ENCODE measurements at regions not wholly inside any gene's neighbourhood (a gene's known extent, or its start where the extent isn't known, plus 50 kb on each side); places are given as distances from the start of the nearest gene placed in this dataset.

DNA sequence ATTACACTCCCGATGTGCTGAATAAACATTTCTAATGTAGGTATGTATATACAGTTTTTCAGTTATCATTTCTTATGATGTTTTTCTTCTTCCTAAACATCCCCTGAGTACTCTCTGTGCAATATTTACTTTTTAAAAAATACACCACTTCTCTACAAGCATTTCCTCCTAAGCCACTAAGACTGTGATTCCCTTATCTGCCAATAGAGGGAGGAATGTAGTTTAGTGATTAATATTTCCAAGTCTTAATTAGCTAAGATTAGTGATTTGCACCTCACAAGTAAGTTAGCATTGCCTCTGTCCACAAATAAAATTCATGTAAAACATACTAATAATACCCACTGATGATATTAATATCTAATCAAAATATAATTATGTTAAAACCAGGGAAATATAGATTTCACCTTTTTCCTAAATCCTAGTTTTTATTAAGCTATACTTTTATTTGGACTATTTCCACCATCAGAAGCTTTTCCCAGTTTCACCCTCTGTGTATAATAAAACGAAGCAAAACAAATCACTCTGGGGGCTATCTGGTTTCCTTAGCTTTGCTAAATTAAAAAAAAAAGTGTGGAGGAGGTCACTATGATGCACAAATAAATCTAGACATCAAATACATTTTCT, 909.1 kb downstream of the FAT4 start:
- DNase-seq (ENCODE audit: low read depth), result peak; percentile 3

- DNase-seq (ENCODE audit: low read depth), result no peak
These were observed 912.7 kb downstream of the FAT4 start for GRCh38 chr4:126227428-126227827.

DNA sequence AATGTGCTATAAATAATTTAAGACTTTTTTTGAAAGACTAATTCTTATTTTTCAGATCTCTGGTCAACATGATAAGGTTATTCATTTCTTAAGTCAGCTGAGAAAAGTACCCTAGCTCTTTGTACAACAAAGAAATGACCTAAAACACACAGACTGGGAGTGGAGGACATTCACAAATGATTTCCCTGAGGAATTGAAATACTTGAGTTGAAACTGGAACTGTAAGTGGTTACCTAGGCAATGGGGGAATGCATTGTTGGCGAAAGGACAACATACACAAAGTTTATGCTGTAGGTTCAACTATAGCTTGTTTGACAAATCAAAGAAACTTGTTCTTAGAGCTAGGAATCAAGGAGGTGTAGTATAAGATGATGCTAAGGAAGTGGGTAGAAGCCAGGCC, 915.5 kb downstream of the FAT4 start:
- no peak for DNase-seq (ENCODE audit: low read depth)

DNA sequence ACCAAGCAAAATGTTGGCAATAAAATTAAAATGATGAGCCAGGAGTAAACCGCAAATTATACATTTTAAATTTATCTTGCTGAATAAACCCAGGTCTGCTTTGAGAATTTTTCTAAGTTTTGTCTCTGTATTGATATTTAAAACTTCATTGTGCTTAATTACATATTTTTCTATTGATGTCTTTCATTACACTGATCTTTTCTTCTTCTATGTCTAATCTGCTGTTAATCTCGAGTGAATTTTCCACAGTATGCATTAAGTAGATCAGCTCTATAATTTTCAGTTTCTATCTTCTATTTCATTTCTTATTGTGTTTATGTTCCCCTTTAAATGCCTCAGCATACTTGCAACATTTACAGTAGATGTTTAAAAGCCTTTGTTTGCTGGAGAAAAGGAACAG, 918.7 kb downstream of the FAT4 start:
- no peak for DNase-seq (ENCODE audit: low read depth)

DNA sequence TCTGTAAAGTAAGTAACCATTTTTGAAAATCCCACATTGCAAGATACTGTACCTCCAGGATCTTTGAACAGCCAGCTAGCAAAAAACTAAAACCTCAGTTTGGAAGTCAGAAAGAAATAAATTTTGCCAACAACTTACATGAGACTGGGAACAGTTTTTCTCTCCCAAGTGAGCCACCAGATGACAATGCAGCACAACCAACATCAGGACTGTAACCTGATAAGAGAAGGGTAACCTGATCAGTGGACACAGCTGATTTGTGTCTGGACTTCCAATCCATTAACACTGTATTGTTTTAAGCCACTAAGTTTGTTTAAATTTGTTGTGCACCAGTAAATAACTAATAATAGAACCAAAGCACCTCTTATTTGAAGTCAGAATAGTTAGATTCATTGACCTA, 923.3 kb downstream of the FAT4 start:
- DNase-seq (ENCODE audit: low read depth), result no peak

GRCh38 chr4:126241634-126242033, 926.9 kb downstream of the FAT4 start:
- no peak for DNase-seq (ENCODE audit: low read depth)

DNA sequence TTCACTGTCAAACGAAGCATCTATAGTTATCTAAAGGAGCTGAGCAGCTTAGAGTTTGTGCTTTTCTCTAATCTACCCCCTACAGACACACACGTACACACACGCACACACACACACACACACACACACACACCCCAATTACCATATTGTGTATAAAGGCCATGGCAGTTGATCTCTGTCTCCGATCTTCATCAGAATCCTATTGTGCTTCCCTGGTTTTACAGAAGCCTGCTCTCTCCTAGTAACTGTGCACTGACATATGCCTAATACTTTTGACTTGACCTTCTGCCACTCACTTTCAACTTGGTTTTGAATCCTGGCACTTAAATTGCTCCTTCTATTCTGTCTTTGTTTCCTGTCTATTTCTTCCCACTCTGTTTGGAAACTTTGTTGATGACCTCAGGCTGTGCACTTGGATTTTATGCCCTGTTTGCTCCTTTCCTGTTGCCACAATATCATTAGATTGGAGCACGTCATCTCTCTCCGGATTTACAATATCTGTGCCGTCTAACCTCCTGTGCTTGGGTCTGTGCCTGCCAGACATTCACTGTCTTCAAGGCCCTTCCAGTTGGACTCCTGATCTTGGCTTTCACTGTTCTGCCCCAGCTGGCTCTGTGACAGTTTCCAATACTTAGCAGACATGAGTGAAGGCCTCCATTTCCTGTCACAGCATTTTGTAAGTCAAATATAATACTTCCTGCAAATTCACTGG, 928.1 kb downstream of the FAT4 start:
- DNase-seq (ENCODE audit: low read depth), result peak; percentile 8

DNA sequence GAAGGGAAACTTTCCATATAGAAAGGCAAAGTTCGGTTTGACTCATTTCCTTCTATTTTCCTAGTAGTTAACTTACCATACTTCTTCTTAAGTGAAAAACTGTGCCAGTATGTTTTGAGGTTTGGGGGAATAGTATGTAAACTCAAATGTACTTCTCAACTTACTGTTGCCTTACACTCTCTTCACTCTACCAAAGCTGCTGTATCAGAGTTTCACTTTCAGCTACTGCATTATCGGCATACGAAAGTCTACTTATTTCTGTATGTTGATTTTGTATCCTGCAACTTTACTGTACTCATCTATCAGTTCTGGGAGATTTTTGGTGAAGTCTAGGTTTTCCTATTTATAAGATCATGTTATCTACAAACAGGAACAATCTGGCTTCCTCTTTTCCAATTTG, 932.7 kb downstream of the FAT4 start:
- DNase-seq (ENCODE audit: low read depth), result no peak

DNA sequence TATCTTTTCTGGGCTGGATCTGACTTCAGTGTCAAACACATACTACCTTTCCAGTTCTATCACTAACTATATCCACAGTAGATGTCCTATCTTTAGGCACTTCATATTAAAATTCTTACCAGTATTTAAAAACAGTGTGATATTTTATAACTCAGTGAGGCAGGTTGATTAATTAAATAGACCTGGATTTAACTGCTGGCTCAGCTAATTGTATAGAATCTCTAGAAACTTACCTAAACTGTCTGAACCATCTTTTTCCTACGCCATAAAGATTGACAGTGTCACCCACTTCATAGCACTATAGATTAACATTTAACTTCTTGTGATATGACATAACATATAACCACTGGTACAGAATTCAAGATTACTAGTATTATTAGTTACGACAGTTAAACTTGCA, 935.3 kb downstream of the FAT4 start:
- DNase-seq (ENCODE audit: low read depth), result no peak

GRCh38 chr4:126251169-126251568, 936.4 kb downstream of the FAT4 start:
- no peak for DNase-seq (ENCODE audit: low read depth)

- DNase-seq (ENCODE audit: low read depth), result no peak
These were observed 947.9 kb downstream of the FAT4 start for GRCh38 chr4:126262665-126263064.

GRCh38 chr4:126264839-126265238, 950.1 kb downstream of the FAT4 start:
- peak; percentile 29 for DNase-seq (ENCODE audit: low read depth)

- no peak for DNase-seq (ENCODE audit: low read depth)
These were observed 951.1 kb downstream of the FAT4 start for GRCh38 chr4:126265888-126266287.

GRCh38 chr4:126267689-126268088, 952.9 kb downstream of the FAT4 start:
- DNase-seq (ENCODE audit: low read depth), result peak; percentile 15

GRCh38 chr4:126268106-126268505, 953.4 kb downstream of the FAT4 start:
- DNase-seq (ENCODE audit: low read depth), result no peak

GRCh38 chr4:126269106-126269505, 954.4 kb downstream of the FAT4 start:
- no peak for DNase-seq (ENCODE audit: low read depth)

DNA sequence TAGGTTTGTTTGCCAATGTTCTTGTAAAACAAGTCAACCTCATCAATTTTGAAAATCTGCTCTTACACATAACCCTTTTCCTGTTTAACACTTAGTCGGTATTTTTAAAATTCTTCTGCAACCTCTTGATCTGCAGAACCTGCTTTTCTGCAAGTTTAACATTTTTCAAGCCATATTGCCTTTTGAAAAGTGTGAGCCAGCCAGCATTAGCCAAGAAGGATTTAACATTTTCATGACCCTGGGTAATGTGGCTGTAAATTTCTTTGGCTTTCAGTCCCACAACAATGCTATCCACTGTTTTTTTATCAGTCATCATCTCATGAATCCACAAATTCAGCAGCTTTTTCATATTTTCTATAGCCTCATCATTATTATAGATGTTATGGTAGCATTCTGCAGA, 956.5 kb downstream of the FAT4 start:
- no peak for DNase-seq (ENCODE audit: low read depth)

DNA sequence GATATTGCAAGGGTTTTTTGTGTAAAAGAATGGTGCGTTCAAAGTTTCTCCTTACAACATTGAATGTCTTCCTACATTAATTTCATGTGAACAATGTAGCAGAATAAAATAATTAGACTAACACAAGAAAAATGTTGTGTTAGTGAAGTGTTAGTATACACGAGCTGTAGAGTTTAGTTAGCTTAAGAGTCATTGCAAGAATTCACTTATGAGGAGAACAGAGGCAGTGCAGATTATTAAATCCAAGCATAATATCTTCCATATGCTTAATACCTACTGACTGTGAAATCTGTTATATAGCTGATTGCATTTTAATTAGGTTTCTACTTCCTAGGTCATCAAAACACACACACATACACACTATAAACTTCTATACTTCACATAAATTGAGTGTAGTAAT, 959.0 kb downstream of the FAT4 start:
- DNase-seq (ENCODE audit: low read depth), result no peak

DNA sequence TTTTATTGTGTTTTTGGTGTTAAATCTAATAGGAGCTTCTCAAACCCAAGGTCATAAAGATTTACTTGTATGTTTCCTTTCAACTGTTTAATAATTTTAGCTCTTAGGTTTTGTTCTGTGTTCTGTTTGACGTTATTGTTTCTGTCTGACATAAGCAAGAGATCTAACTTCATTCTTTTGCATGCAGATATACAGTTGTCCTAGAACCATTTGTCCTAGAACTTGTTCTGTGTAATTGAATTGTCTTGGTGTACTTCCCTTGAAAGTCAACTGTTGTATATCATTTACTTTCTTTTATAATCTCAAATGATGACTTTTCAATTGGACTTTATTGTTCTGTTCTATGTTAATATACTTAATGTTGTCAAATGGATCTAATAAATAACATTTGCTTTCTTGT, 977.1 kb downstream of the FAT4 start:
- DNase-seq (ENCODE audit: low read depth), result no peak

GRCh38 chr4:126298271-126298670, 983.5 kb downstream of the FAT4 start:
- DNase-seq (ENCODE audit: low read depth), result no peak

DNA sequence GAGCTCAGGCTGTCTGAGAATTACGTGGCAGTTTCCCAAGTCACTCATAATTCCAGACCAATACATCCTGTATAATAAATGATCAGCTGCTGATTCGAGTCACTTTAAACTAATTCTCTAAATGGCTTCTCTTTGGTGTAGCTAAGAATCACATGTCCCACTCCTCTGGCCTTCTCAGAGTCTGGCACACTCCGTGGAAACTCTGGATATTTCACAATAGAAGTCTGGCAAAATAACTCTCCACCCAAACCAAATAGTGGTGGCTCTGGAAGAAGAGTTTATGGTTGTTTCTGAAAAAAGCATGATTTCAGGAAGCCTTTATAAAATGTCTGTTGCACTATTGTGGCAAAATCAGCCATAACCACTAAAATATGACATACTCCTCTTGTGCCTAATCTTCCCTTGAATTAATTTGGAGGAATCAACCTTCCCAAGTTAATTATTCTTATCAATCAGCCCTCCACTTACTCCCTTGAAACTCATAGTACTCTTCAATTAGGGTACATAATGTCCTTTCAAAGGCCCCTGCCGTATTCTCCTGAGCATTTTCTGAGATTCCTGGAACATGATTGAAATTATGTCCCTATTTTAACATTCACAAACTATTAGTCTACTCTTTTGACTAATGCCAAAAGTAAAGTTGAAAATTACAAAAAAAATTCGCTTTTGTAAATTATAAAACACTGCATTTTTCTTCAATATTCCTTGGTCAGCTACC, 991.6 kb downstream of the FAT4 start:
- no peak for DNase-seq (ENCODE audit: low read depth)

DNA sequence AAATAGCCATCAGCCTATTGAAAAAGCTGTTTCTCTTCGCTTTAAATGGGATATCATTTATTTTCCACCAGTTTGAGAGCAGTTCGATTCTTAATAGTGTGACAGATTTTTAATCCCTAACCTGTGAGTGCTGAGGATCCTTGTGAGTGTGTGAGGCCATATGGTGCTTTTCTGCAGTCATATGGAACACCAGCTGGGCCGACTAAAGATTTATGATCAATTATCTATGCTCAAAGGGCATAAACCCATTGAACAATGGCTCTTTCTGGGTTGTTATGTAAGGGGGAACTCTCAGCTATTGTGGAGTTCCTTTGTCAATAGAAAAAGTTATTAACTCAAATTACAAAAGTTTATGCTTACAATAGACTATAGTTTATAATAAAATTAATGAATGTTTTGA, 1003.6 kb downstream of the FAT4 start:
- no peak for DNase-seq (ENCODE audit: low read depth)

DNA sequence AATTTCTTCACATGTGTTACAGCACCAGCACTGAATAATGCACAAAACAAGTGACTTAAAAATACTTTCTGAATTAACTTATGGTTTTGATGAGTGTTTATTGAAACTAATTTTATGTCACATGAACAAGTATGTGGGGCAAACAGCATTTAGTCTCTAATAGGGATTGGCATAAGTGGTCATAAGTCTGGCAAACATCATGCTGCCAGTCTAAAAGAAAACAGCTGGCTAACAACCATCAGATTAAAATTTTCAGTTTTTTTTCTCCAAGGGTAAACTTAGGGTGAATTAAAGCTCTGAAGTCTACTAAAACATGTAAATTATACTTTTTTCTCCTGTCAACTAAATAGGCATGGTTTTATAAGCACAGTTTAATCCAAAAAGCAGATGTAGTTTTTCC, 1014.2 kb downstream of the FAT4 start:
- no peak for DNase-seq (ENCODE audit: low read depth)
